MM.1S (cell line): ENCODE measurements at regions not wholly inside any gene's neighbourhood (a gene's known extent, or its start where the extent isn't known, plus 50 kb on each side); places are given as distances from the start of the nearest gene placed in this dataset.

Experiments used
- DNase-seq: peaks from one replicate; pipeline ENCODE4 v3.0.0-alpha.2; 2015
- H2AFZ ChIP-seq: fragments of 300-600 bp; sonication (generic); 2 replicates; pipeline ENCODE4 v1.6.0; 2016; ENCODE audit warnings: antibody characterized with exemption, low read length
- H3F3A ChIP-seq: fragments of 300-600 bp; sonication (generic); 2 replicates; pipeline ENCODE4 v1.6.1; 2016; ENCODE audit warnings: mild to moderate bottlenecking, antibody characterized with exemption, low read length, moderate library complexity, mixed read lengths; ENCODE audit not compliant: insufficient read depth
- H3K27ac ChIP-seq: fragments of 300-600 bp; sonication (generic); 2 replicates; pipeline ENCODE4 v1.5.1; 2016; ENCODE audit warnings: mild to moderate bottlenecking, low read length
- H3K27me3 ChIP-seq: fragments of 300-600 bp; sonication (generic); replicated peaks from 2 replicates; pipeline ENCODE4 v1.6.0; 2016; ENCODE audit warnings: low read length; ENCODE audit not compliant: insufficient read depth
- H3K36me3 ChIP-seq: fragments of 300-600 bp; sonication (generic); replicated peaks from 2 replicates; pipeline ENCODE4 v1.6.1; 2016; ENCODE audit warnings: mild to moderate bottlenecking, low read length, mixed read lengths; ENCODE audit not compliant: insufficient read depth
- H3K4me1 ChIP-seq: fragments of 300-600 bp; sonication (generic); 2 replicates; pipeline ENCODE4 v1.6.1; 2016; ENCODE audit warnings: low read length, mixed read lengths
- H3K4me2 ChIP-seq: fragments of 300-600 bp; sonication (generic); 2 replicates; pipeline ENCODE4 v1.6.0; 2016; ENCODE audit warnings: low read depth, low read length
- H3K4me3 ChIP-seq: fragments of 300-600 bp; sonication (generic); 2 replicates; pipeline ENCODE4 v1.5.1; 2016; ENCODE audit warnings: low read length, mixed read lengths
- H3K79me2 ChIP-seq: fragments of 300-600 bp; sonication (generic); 2 replicates; pipeline ENCODE4 v1.6.1; 2016; ENCODE audit warnings: mixed run types, low read length, mixed read lengths
- H3K9ac ChIP-seq: fragments of 300-600 bp; sonication (generic); 2 replicates; pipeline ENCODE4 v1.6.1; 2016; ENCODE audit warnings: low read length, mixed read lengths
- H3K9me2 ChIP-seq: fragments of 300-600 bp; sonication (generic); replicated peaks from 2 replicates; pipeline ENCODE4 v1.6.1; 2016; ENCODE audit warnings: mild to moderate bottlenecking, low read length, mixed read lengths; ENCODE audit not compliant: insufficient read depth
- H3K9me3 ChIP-seq: fragments of 300-600 bp; sonication (generic); replicated peaks from 2 replicates; pipeline ENCODE4 v1.6.1; 2016; ENCODE audit warnings: mild to moderate bottlenecking, low read length, mixed read lengths; ENCODE audit not compliant: insufficient read depth
- H4K20me1 ChIP-seq: fragments of 300-600 bp; sonication (generic); 2 replicates; pipeline ENCODE4 v1.6.1; 2016; ENCODE audit warnings: mild to moderate bottlenecking, low read length, moderate library complexity, mixed read lengths; ENCODE audit not compliant: insufficient read depth
- EZH2 ChIP-seq: fragments of 300-600 bp; sonication (generic); optimal IDR thresholded peaks from 2 replicates; pipeline ENCODE3; 2017; ENCODE audit warnings: low read depth, mild to moderate bottlenecking, antibody characterized with exemption, low read length, mixed read lengths
- EZH2phosphoT487 ChIP-seq: fragments of 300-600 bp; sonication (generic); IDR thresholded peaks from 2 replicates; pipeline ENCODE4 v1.6.1; 2018; ENCODE audit warnings: antibody characterized with exemption, low read length
- TF ChIP-seq, protein P1 (sequence below): fragments of 300-600 bp; sonication (generic); IDR thresholded peaks from 2 replicates; pipeline ENCODE4 v1.5.1; 2016; ENCODE audit warnings: antibody characterized with exemption, low read length, mixed read lengths

DNA sequence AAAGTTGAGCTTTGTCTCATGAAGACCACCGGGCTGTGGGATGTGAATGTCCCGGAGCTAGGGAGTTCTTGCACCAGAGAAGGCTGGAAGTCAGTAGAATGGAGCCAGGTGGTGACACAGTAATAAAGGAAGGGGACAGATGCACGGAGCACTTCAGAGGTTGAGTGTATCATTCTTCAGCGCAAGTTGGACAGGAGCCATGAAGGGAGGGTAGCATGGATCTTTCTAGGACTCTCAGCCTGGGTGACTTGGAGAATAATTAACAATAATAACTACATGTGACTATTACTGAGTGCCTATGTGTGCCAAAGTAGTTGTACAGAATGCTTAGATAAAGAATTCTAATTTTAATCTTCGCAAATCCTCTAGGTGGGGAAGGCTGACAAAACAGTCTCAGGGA is 258.7 kb upstream of the AJAP1 start:
- Histone ChIP-seq H4K20me1 (no peaks in the 10 kb centered on the region), H3K79me2 (no peaks in the 10 kb centered on the region), H3K27me3 (peaks cover 94% of the 10 kb centered on the region), H3K4me2 (no peak overlapping the region), H3K9ac (no peak overlapping the region), H3K4me3 (no peak overlapping the region), H3K27ac (no peak overlapping the region), H3K9me3 (no peaks in the 10 kb centered on the region), H3K36me3 (no peaks in the 10 kb centered on the region), H3K4me1 (no peaks in the 10 kb centered on the region), H3K9me2 (no peaks in the 10 kb centered on the region), H2AFZ (no peak overlapping the region), H3F3A (no peaks in the 10 kb centered on the region)
- TF ChIP-seq EZH2phosphoT487 = no peak
- TF ChIP-seq, protein P1, sequence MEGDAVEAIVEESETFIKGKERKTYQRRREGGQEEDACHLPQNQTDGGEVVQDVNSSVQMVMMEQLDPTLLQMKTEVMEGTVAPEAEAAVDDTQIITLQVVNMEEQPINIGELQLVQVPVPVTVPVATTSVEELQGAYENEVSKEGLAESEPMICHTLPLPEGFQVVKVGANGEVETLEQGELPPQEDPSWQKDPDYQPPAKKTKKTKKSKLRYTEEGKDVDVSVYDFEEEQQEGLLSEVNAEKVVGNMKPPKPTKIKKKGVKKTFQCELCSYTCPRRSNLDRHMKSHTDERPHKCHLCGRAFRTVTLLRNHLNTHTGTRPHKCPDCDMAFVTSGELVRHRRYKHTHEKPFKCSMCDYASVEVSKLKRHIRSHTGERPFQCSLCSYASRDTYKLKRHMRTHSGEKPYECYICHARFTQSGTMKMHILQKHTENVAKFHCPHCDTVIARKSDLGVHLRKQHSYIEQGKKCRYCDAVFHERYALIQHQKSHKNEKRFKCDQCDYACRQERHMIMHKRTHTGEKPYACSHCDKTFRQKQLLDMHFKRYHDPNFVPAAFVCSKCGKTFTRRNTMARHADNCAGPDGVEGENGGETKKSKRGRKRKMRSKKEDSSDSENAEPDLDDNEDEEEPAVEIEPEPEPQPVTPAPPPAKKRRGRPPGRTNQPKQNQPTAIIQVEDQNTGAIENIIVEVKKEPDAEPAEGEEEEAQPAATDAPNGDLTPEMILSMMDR = no peak
- TF ChIP-seq EZH2 = no peak
- DNase-seq = no peak

DNA sequence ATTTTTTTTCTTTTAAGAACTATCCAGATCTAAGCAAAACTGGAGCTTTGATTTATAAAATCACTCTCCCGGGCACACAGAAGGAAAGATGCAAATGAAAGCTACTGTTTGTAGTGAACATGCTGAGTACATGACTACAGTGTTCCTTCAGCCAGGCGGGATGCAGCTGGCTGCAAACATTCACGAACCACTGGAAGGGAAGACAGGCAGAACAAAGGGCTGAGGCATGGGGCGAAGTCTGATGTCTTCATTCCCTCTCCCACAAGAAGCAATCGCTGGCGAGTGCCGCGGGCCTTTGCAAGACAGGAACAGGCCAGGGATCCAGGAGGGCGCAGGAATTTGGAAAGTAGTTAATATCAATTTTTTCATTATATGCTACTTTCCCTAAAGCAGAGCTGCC is 257.9 kb upstream of the AJAP1 start:
- no peaks in the 10 kb centered on the region for H4K20me1 ChIP-seq
- H3K9ac ChIP-seq = no peak overlapping the region
- no peaks in the 10 kb centered on the region for H3K9me3 ChIP-seq
- TF ChIP-seq EZH2phosphoT487 (no peak), EZH2 (no peak)
- TF ChIP-seq, protein P1 = no peak
- no peak for DNase-seq
- H3K27ac ChIP-seq = no peak overlapping the region
- no peaks in the 10 kb centered on the region for H3K4me1 ChIP-seq
- H3K27me3 ChIP-seq = peaks cover 94% of the 10 kb centered on the region
- no peaks in the 10 kb centered on the region for H3K36me3 ChIP-seq
- H3K4me3 ChIP-seq = no peak overlapping the region
- H3K79me2 ChIP-seq = no peaks in the 10 kb centered on the region
- H2AFZ ChIP-seq = no peak overlapping the region
- no peaks in the 10 kb centered on the region for H3K9me2 ChIP-seq
- H3K4me2 ChIP-seq = no peak overlapping the region
- no peaks in the 10 kb centered on the region for H3F3A ChIP-seq

DNA sequence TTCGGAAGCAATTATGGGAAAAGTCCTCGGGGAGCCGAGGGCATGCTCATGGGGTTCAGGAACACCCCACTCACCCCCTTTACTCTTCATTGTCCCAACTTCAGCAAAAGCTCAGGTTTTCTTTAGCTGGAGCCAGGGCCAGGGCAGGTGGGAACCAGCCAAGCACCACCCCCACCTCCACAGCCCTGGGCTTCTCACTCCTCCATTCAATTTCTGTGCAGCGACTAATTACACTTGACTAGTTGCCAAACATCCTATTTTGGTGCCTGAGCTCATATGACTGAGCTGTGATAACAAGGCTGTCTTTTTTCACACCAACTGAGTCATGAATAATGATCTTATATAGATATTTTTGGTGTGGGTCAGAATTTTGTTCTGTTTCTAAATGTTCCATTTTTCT is 257.2 kb upstream of the AJAP1 start:
- Histone ChIP-seq H3K27ac (no peak overlapping the region), H3K4me3 (no peak overlapping the region), H3K9me2 (no peaks in the 10 kb centered on the region), H3K36me3 (no peaks in the 10 kb centered on the region), H3F3A (no peaks in the 10 kb centered on the region), H3K4me2 (no peak overlapping the region), H3K9me3 (no peaks in the 10 kb centered on the region), H4K20me1 (no peaks in the 10 kb centered on the region), H3K27me3 (peaks cover 94% of the 10 kb centered on the region), H3K79me2 (no peaks in the 10 kb centered on the region), H3K4me1 (no peaks in the 10 kb centered on the region), H2AFZ (no peak overlapping the region), H3K9ac (no peak overlapping the region)
- DNase-seq = no peak
- TF ChIP-seq EZH2 = no peak
- no peak for TF ChIP-seq EZH2phosphoT487
- TF ChIP-seq, protein P1 = no peak
